ENCODE measurements at regions not wholly inside any gene's neighbourhood (a gene's known extent, or its start where the extent isn't known, plus 50 kb on each side); places are given as distances from the start of the nearest gene placed in this dataset.

DNA sequence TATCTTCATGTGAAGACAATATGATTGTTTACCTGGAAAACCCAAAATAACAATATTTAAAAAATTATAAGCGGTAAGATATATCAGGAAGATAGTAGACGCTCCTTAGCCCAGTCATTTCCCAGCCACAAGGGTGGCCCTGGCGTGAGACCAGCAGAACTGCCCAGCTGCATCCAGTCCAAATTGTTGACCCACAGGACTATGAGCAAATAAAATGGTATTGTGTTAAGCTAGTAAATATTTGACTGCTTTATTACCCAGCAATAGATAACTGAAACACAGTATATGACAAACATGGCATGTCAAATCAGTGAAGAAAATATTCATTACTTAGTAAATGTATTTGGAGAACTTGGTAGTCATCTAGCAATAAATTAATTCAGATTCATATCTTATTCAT is 294.3 kb upstream of the SPAG17 start (continued):
- TF ChIP-seq, protein P1, sequence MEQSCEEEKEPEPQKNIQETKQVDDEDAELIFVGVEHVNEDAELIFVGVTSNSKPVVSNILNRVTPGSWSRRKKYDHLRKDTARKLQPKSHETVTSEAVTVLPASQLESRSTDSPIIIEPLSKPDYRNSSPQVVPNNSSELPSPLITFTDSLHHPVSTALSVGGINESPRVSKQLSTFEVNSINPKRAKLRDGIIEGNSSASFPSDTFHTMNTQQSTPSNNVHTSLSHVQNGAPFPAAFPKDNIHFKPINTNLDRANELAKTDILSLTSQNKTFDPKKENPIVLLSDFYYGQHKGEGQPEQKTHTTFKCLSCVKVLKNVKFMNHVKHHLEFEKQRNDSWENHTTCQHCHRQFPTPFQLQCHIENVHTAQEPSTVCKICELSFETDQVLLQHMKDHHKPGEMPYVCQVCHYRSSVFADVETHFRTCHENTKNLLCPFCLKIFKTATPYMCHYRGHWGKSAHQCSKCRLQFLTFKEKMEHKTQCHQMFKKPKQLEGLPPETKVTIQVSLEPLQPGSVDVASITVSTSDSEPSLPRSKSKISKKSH (CRISPR knock-in tag; IDR thresholded peaks at IDR 0.05; ENCODE audit: borderline replicate concordance): no peak
- TF ChIP-seq GABPB1 (CRISPR knock-in tag; IDR thresholded peaks at IDR 0.05): no peak
- TF ChIP-seq, protein P2, sequence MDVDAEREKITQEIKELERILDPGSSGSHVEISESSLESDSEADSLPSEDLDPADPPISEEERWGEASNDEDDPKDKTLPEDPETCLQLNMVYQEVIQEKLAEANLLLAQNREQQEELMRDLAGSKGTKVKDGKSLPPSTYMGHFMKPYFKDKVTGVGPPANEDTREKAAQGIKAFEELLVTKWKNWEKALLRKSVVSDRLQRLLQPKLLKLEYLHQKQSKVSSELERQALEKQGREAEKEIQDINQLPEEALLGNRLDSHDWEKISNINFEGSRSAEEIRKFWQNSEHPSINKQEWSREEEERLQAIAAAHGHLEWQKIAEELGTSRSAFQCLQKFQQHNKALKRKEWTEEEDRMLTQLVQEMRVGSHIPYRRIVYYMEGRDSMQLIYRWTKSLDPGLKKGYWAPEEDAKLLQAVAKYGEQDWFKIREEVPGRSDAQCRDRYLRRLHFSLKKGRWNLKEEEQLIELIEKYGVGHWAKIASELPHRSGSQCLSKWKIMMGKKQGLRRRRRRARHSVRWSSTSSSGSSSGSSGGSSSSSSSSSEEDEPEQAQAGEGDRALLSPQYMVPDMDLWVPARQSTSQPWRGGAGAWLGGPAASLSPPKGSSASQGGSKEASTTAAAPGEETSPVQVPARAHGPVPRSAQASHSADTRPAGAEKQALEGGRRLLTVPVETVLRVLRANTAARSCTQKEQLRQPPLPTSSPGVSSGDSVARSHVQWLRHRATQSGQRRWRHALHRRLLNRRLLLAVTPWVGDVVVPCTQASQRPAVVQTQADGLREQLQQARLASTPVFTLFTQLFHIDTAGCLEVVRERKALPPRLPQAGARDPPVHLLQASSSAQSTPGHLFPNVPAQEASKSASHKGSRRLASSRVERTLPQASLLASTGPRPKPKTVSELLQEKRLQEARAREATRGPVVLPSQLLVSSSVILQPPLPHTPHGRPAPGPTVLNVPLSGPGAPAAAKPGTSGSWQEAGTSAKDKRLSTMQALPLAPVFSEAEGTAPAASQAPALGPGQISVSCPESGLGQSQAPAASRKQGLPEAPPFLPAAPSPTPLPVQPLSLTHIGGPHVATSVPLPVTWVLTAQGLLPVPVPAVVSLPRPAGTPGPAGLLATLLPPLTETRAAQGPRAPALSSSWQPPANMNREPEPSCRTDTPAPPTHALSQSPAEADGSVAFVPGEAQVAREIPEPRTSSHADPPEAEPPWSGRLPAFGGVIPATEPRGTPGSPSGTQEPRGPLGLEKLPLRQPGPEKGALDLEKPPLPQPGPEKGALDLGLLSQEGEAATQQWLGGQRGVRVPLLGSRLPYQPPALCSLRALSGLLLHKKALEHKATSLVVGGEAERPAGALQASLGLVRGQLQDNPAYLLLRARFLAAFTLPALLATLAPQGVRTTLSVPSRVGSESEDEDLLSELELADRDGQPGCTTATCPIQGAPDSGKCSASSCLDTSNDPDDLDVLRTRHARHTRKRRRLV (CRISPR knock-in tag; IDR thresholded peaks at IDR 0.05): no peak
- TF ChIP-seq POLR2G (IDR thresholded peaks at IDR 0.05; ENCODE audit: low read depth, low read length): no peak

DNA sequence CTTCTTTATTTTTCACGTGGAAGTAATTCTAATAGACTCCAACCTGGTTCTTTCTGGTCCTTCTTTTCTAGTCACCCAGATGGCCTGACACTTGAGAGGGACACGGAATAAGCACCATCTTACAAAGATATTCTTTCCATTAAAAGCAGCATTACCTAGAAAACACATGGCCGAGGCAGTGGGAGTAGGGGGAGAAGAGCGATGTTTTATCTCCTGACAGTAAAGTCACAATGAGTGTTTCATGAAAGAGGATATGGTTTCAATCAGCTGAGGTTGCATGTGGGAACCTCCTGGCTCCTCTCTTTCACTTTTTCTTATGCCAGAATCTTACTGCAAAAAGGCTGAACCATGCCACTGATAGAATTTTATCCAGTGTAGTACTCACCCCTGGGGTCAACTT is 288.8 kb upstream of the SPAG17 start:
- no peaks in the 10 kb centered on the region for H3K4me1 ChIP-seq (ENCODE audit: insufficient read depth, low read length)
- no peak for ATAC-seq
- H3K4me3 ChIP-seq (replicated peaks in 1 of 3; ENCODE audit: insufficient read depth in 1 of 3, low read depth in 2 of 3, low read length in 3 of 3): no peak overlapping the region
- in situ Hi-C loops (cut with HindIII; ENCODE audit: extremely low pct_ligation_motif_present, low pct_unique_long_range_greater_than_20kb): no loop called here
- ChIA-PET POLR2A (no interaction called here), CTCF (ENCODE audit: low intra/inter-chr PET ratio, low total read pairs) (no interaction called here)
- no peaks in the 10 kb centered on the region for H3K9me3 ChIP-seq (ENCODE audit: low read length)
- BruUV-seq (replicated peaks): no TSS peak
- intact Hi-C loops (cut with micrococcal nuclease; ENCODE audit: unreplicated experiment): no loop called here
- no peak for FAIRE-seq
- no peak overlapping the region for H3K4me2 ChIP-seq (ENCODE audit: low read depth, low read length)
- H3K9ac ChIP-seq (ENCODE audit: insufficient read depth, low read depth, low read length): no peak overlapping the region
- no peaks in the 10 kb centered on the region for H3K36me3 ChIP-seq (replicated peaks in 1 of 2; ENCODE audit: control insufficient read depth in 1 of 2, insufficient read depth in 2 of 2, low read length in 2 of 2)
- no peaks in the 10 kb centered on the region for H3K79me2 ChIP-seq (ENCODE audit: insufficient read depth, low read length)
- H4K20me1 ChIP-seq (ENCODE audit: insufficient read depth, low read length): no peaks in the 10 kb centered on the region
- no peaks in the 10 kb centered on the region for H3K27me3 ChIP-seq (ENCODE audit: control insufficient read depth in 1 of 2, insufficient read depth in 2 of 2, low read length in 2 of 2)
- H2AFZ ChIP-seq (ENCODE audit: low read length): no peak overlapping the region
- no peak overlapping the region for H3K27ac ChIP-seq (ENCODE audit: extremely low read length, insufficient read depth, low read length)
- no peak for DNase-seq (ENCODE audit: low spot score)
- WGBS (ENCODE audit: low lambda C conversion rate): 16% methylated on average over 4 of the region's 4 CpGs
- TF ChIP-seq ZSCAN20 (CRISPR knock-in tag; IDR thresholded peaks at IDR 0.05; ENCODE audit: borderline replicate concordance) (no peak), MIER3 (CRISPR knock-in tag; IDR thresholded peaks at IDR 0.05; ENCODE audit: borderline replicate concordance) (no peak), HHEX (CRISPR knock-in tag; IDR thresholded peaks at IDR 0.05) (no peak), REL (CRISPR knock-in tag; conservative IDR thresholded peaks at IDR 0.05) (no peak), ESRRA (CRISPR knock-in tag; IDR thresholded peaks at IDR 0.05; ENCODE audit: low read depth) (no peak), ZNF567 (CRISPR knock-in tag; IDR thresholded peaks at IDR 0.05; ENCODE audit: borderline replicate concordance) (no peak), ZNF205 (CRISPR knock-in tag; IDR thresholded peaks at IDR 0.05) (no peak), MED8 (CRISPR knock-in tag; IDR thresholded peaks at IDR 0.05; ENCODE audit: insufficient replicate concordance) (no peak), ZNF326 (CRISPR knock-in tag; IDR thresholded peaks at IDR 0.05; ENCODE audit: borderline replicate concordance) (no peak), ZNF549 (CRISPR knock-in tag; IDR thresholded peaks at IDR 0.05) (no peak), AKAP8 (CRISPR knock-in tag; IDR thresholded peaks at IDR 0.05) (no peak)
- TF ChIP-seq, protein P3, sequence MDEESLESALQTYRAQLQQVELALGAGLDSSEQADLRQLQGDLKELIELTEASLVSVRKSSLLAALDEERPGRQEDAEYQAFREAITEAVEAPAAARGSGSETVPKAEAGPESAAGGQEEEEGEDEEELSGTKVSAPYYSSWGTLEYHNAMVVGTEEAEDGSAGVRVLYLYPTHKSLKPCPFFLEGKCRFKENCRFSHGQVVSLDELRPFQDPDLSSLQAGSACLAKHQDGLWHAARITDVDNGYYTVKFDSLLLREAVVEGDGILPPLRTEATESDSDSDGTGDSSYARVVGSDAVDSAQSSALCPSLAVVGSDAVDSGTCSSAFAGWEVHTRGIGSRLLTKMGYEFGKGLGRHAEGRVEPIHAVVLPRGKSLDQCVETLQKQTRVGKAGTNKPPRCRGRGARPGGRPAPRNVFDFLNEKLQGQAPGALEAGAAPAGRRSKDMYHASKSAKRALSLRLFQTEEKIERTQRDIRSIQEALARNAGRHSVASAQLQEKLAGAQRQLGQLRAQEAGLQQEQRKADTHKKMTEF (CRISPR knock-in tag; IDR thresholded peaks at IDR 0.05): no peak
